Right ventricle myocardium inferior (tissue), 1 donor: ENCODE measurements at regions not wholly inside any gene's neighbourhood (a gene's known extent, or its start where the extent isn't known, plus 50 kb on each side); places are given as distances from the start of the nearest gene placed in this dataset.
A peak's percentile ranks its signal among the peaks of the same experiment; 100 is the strongest.

Experiments
- ATAC-seq: fragments of 200-7000 bp; cut with Tn5 transposase; one replicate; pipeline ENCODE4 v1.9.1; 2020; ENCODE audit warnings: mild to moderate bottlenecking, moderate library complexity
- DNase-seq: peaks from one replicate; pipeline ENCODE4 v3.0.0; 2021; ENCODE audit errors: missing footprints
- intact Hi-C: fragments of 100-400 bp; cut with DNase I; formaldehyde crosslinking; loops from one replicate; pipeline ENCODE4 v1.11.0; 2022
- donor health status: DM: no; HTN: yes; CAD: no; lungs with severe emphysema.

DNA sequence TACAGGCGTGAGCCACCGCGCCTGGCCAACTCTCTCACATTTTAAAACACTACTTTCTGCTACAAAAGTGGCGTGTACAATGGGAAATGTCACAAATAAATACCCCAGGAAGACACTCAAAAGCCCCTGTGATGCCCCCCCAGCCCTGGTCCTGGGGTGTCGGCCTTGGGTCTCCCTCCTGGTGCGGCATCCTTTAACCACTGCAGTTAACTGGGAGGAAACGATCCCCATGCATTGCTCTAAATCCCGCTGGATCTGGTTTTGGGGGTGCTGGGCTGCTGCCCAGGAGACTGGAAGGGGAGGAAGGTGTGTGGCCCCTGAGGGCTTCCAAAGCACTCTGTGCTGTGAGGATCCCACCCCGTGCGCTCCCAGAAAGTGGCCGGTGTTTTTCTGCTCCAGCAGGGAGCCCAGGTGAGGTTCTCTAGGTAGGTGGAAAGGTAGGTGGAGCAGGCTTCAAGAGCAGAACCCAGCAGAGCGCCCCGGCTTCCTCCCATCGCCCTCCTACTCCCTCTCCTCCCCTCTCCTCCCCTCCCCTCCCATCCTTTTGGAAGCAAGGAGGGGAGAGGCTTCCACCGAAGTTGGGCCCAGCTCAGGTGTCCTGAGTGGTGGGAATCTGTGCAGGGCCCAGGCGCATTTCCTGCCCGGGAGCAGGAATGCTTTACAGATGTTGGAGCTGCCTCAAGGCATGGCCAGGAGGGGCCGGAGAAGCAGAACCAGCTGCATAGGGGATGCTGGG lies 363.3 kb downstream of the SEC14L1 start:
- ATAC-seq = no peak
- peak; percentile 39 for DNase-seq
- intact Hi-C loops = no loop called here

DNA sequence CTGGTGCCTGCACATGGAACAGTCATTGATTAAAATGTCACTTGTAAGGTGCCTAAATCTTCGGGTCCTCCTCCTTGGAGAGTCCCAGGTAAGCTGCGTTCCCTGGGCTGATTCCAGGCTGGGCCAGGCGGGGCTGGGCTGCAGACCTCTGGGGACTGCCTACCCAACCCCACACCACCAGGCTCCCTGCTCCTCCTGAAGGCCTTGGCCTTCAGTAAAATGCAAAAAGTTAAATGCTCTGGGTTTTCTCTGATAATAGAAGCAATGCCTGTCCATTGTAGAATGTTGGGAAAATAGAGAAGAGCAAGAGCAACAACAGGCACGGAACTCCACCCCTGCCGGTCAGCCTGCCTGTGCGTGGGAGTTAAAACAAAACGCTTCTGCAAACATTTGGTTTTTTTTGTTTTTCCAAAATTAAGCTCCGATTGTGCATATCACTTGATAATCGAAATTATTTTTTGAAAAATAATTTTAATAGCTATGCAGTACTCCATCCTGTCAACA lies 363.9 kb downstream of the SEC14L1 start:
- DNase-seq = no peak
- intact Hi-C loops = no loop called here
- ATAC-seq = no peak

DNA sequence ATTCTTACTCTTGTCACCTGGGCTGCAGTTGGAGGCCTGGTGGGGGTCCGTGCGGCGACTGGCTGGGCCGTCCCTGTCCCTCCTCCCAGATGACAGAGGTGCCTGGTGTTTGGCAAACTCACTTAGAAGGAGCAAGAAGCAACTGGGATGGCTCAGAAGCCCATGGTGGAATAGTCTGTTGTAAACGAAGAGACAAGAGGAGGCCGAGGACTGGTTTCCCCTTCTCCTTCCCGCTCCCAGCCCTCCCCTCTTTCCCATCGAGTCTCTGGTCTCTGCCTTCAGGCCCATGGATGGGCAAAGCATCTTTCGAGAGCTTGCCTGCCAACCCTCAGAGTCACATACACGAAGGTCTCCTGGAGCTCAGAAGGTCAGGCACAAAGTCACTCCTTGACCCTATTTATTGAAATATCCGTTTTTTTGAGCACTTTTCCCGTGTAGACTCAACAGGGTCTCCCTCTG lies 364.4 kb downstream of the SEC14L1 start:
- no peak for ATAC-seq
- intact Hi-C loops = no loop called here
- peak; percentile 11 for DNase-seq

DNA sequence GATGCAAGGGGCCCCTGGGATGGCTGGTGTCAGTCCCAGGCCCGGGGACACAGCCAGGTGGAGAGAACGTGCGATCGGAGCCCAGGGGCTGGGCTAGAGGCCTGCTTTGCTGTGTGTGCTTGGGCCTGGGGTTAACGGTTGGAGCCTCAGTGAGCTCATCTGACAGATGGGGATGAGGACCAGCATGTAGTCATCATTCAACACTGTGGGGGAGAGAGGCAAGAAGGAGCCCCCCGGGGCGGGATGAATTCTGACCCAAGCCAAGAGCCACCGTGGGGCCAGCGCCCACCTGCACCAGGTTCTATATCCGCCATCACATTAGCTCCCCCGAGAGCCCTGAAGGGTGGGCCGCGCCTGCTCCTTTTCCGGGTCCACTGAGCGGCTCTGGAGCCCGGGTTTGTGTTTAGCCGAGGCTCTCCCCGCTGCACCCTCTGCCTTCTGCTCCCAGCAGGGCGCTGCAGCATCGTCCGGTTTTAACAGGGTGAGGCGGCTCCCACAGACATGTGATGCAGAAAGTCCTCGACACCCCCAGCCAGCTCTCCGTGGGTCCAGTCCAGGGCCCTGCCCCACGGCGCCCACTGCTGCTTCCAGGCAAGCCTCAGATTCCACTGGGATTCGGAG lies 365.7 kb downstream of the SEC14L1 start:
- DNase-seq = no peak
- intact Hi-C loops = no loop called here
- ATAC-seq = no peak

DNA sequence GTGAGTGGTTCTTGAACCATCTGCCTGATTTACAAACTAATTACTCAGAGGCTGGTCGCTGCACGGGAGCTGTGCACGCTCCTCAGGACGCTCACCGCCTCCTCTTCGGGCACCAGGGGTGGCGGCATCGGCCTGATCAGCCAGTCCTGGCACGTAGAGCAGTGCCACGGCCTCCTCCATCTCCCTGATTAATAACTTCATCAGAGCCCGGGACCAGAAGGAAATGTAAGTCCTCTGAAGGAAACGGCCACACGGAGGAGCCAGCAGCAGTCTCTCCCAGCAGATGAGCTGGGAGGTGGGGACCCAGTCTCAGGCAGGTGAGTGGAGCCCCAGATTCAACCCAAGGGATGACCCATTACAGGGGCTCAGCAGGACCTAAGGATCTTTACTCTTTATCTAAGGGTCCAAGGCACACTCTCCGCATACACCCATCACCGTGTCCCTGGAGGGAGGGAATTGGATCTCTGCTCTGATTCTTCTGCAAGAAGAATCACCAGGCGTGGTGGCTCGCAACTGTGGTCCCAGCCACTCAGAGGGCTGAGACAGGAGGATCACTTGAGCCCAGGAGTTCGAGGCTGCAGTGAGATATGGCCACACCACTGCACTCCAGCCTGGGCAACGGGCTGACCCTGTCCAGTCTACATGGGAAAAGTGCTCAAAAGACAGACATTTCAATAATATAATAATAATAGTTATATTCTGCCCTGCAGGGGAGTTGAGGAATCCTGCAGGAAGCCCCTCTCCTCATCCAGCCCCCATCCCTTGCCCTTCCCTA lies 366.5 kb downstream of the SEC14L1 start:
- DNase-seq = no peak
- intact Hi-C loops = no loop called here

DNA sequence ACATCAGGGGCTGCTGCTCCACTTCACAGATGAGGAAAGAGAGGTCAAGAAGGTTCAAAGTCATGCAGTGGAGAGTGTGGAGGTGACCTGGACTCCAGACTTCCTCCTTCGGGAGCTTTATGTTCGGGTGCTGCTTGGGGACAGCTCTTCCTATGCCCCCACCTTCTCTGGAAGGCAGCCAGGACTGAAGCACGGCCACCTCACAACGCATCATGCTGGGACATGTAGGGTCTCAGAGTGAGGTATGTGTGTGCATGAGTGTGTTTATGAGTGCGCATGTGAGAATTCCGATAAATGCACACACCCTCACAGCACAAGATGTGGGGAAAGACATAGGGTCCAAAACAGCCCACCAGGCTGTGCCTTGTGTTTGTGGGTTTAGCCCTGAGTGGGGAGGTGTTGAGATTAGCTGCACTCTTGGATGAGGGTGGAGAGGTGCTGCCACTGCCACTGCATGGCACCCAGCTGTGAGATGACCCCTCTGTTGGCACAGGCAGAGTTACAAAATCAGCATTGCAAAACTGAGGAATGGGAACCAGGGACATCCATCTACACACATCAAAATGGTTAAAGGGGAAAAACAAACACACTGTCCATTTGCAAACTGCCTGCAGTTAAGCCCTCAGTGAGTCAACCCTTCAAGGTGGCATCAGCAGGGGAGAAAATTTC lies 367.4 kb downstream of the SEC14L1 start:
- intact Hi-C loops = no loop called here
- no peak for ATAC-seq
- DNase-seq = no peak

More for the DNA sequence above, 366.5 kb downstream of the SEC14L1 start:
- ATAC-seq = no peak

DNA sequence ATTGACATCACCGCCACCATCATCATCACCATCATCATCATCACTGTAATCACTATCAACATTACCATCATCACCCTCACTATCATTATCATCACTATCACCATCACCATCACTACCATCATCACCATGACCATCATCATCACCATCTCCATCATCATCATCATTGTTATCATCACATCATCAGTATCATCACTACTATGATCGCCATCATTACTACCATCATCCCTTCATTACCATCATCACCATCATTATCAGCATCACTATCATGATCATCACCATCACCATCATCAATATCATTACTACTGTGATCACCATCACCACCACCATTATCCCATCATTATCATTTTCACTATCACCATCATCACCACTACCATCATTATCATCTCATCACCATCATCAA lies 368.3 kb downstream of the SEC14L1 start:
- ATAC-seq = no peak
- DNase-seq = no peak
- intact Hi-C loops = no loop called here

DNA sequence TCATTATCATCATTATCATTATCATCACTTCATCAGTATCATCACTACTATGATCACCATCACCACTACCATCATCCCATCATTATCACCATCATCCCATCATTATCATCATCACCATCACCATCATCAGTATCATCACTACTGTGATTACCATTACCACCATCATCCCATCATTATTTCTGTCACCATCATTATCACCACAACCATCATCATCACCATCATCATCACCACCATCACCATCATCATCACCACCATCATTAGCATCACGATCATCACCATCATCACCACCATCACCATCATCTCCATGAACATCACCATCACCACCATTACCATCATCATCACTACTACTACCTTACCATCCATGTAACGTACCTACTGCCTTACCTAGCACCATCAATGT lies 368.8 kb downstream of the SEC14L1 start:
- no peak for ATAC-seq
- intact Hi-C loops = no loop called here
- DNase-seq = no peak

DNA sequence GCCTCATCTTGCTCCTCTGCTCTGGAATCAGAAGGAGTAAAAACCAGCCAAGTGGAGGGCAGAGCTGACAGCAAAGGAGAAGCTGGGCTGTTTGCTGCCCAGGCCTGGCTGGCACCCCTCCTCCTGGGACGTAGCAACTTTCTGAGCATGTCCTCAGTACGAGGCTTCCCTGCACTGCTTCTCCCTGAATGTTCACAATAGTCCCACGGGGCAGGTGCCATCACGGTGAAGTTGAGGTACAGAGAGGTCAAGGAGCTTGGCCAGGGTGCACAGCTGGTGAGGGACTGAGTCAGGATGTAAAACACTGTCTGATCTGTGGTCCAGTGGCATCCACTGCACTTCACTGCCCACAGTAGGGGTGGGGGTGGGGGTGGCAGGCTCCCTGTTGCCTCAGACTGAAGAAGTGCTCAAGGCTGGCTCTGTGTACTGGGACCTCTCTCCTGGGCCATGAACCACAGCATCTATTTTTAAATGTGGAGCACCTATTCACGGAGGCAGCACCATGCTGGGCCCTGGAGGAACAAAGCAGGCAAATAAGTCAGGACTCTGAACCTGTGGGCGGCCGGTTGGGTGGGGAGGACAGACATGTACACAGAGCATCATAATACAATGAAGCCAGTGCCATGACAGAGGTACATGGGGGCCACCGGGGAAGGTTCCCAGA lies 369.5 kb downstream of the SEC14L1 start:
- no peak for ATAC-seq

DNA sequence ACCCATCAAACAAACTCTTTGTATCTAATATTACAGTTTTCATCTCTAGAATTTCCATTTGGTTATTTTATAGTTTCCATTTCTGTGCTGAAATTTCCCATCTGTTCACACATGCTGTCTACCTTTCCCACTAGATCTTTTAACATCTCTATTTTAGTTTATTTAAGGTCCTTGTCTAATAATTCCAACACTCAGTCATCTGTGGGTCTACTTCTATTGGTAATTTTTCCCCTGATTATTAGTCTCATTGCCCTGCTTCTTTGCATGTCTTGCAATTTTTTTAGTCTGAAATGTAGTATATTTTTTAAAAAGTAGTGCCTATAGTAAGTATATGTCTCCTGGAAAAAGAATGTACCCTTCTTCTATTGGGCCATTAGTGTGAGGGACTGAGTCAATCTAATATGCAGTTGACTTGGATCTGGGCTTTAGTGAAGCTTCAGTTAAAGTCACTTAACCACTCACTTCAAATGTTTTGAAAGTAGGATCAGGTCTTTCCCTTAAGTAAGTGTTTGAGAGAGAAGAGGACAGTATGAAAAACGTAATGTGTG lies 370.8 kb downstream of the SEC14L1 start:
- DNase-seq (no peak), ATAC-seq (no peak)

More for the DNA sequence above, 369.5 kb downstream of the SEC14L1 start:
- DNase-seq = no peak
- intact Hi-C loops = no loop called here

DNA sequence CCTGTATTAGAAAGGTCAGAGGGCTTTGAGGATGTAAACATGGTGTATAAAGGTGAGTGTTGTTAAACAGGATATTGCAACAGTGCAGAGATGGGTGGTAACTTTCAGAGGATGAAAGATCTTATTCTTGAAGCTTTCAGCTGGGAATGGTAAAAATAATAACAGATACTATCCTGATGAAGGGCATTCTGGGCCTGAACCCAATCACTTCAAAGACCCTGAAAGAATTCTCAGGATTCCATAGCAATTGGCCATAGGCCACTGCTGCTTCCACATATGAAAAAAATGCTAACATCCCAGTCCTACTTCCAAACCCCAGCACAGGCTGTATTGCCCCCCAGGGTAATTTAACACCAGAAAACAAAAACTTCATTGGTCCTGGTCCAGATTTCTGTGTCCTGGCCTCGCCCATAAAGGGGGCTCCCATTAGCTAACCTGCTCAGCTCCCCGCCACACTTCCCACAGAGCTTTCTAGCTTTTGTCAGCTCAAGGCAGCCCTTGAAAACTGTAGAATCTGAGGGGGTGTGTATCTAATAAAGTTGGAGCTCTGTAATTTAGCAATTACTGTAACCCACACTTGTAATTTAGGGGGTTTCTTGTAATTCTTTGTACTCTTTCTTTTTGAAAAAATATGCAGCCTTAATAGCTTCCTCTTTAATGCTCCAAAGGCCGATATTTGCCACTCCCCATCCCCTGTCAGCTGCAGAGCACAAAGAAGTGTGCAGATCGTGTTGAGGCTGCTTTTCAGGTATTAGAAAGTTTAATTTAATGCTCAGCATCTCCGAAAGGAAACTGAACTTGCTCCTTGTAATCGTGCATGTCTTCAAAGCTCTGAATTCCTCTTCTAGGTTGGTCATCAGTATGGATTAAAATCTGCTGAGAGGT lies 371.5 kb downstream of the SEC14L1 start:
- DNase-seq = no peak
- intact Hi-C loops = no loop called here
- no peak for ATAC-seq

More for the DNA sequence above, 370.8 kb downstream of the SEC14L1 start:
- intact Hi-C loops = no loop called here

DNA sequence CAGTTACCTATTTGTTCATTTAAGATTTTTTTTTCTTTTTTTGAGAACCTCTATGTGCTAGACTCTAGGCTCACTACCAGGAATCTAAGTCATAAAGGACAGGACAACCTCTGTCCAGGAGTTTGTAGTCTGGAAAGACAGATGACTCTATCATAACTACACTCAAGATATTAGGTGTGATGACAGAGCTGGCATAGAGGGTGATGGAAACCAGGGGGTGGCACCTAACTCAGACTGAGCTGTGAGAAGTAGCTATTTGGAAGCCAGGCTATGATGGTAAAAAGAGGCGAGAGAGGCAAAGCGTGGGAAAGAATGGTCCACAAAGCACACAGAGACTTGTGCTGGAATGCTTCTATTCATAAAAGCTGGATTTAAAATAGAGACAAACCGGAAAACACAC lies 372.3 kb downstream of the SEC14L1 start:
- intact Hi-C loops = no loop called here
- peak; percentile 90 for ATAC-seq
- no peak for DNase-seq

DNA sequence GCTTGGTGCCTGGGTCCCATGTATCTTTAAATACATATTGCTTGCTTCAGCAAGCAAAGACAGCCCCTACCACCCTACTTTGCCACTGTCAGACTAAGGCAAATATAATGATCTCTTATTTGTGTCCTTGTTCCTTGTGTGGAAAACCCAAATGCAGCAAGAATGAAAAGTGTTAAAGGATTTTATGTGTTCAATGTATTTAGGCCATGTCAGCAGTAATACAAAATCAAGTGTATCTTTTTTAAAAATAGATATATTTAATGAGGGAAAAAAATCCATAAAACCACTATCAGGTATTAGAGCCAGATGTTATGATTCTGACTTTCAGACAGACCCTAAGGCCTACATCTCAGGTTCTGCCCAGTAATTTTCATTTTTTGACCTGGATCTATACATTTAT lies 374.5 kb downstream of the SEC14L1 start:
- intact Hi-C loops = no loop called here
- no peak for DNase-seq

DNA sequence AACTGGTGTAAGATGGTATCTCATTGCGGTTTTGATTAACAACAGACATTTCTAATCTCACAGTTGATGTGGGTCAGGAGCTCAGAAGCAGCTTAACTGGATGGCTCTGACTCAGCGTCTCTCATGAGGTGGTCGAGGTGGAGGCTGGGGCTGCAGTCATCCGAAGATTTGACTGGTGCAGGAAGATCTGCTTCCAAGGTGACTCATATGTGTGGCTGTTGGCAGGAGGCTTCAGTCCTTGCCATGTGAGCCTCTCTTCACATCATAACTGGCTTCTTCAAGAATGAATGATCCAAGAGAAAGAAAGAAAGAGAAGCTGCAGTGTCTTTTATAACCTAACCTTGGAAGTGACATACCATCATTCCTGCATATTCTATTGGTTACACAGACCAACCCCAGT lies 376.1 kb downstream of the SEC14L1 start:
- ATAC-seq (no peak), DNase-seq (no peak)
- intact Hi-C loops = no loop called here

More for the DNA sequence above, 374.5 kb downstream of the SEC14L1 start:
- ATAC-seq = no peak

DNA sequence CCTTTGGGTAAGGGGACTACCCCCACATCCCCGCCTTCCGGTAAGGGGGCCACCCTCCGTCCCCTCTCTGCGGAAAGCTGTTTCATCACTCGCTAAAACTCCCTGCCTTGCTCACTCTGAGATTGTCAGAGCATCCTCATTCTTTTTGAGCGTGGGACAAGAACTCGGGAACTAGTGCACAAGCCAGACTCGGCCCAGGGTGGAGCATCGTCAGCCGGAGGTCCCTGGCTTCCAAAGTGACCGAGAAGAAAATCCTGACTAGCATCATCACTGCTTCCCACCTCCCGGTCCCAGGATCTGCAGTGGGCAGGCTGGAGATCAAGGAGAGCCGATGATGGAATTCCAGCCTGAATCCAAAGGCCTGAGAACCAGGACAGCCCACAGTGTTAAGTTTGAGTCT lies 380.3 kb downstream of the SEC14L1 start:
- DNase-seq (no peak), ATAC-seq (no peak)
- intact Hi-C loops = no loop called here

DNA sequence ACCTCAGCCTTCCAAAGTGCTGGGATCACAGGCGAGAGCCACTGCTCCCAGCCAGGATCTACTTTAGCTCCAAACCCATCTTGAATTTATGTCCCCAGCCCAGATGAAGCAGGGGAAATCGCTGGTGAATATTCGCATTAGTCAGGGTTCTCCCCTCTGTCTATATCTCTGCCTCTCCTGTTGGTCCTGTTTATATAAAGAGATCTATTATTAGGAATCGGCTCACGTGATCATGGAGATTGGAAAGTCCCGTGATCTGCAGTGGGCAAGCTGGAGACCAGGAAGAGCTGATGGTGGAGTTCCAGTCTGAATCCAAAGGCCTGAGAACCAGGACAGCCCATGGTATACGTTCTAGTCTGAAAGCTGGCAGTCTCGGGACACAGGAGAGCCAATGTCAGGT lies 382.8 kb downstream of the SEC14L1 start:
- no peak for DNase-seq
- ATAC-seq = peak; percentile 52
- intact Hi-C loops = no loop called here

DNA sequence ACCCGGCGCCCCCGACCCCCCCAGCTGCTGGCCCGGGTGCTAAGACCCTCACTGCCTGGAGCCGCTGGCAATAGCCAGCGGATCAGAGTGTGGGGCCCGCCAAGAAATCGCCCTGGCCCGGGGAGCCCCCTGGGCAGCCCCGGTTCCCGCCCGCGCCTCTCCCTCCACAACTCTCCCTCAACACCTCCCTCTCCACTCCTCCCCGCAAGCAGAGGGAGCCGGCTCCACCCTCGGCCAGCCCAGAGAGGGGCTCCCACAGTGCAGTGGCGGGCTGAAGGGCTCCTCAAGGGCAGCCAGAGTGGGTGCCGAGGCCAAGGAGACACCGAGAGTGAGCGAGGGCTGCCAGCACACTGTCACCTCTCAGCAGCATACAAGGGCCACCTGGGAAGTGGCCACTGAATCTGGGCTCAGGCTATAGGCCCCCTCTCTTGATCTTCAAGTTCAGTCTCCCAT lies 385.5 kb downstream of the SEC14L1 start:
- intact Hi-C loops = no loop called here
- DNase-seq (no peak), ATAC-seq (no peak)
